GM12873 (cell line): ENCODE measurements at regions not wholly inside any gene's neighbourhood (a gene's known extent, or its start where the extent isn't known, plus 50 kb on each side); places are given as distances from the start of the nearest gene placed in this dataset.

Experiments used
- TF ChIP-seq, protein P1 (sequence below): IDR thresholded peaks from 2 replicates; pipeline ENCODE4 v1.5.1; 2012; ENCODE audit warnings: low read depth, mild to moderate bottlenecking, moderate library complexity, low read length, control low read depth; ENCODE audit not compliant: insufficient read depth; ENCODE audit errors: missing control alignments

GRCh38 chr6:130752267-130752666 lies 74.9 kb upstream of the SMLR1 start:
- TF ChIP-seq, protein P1, sequence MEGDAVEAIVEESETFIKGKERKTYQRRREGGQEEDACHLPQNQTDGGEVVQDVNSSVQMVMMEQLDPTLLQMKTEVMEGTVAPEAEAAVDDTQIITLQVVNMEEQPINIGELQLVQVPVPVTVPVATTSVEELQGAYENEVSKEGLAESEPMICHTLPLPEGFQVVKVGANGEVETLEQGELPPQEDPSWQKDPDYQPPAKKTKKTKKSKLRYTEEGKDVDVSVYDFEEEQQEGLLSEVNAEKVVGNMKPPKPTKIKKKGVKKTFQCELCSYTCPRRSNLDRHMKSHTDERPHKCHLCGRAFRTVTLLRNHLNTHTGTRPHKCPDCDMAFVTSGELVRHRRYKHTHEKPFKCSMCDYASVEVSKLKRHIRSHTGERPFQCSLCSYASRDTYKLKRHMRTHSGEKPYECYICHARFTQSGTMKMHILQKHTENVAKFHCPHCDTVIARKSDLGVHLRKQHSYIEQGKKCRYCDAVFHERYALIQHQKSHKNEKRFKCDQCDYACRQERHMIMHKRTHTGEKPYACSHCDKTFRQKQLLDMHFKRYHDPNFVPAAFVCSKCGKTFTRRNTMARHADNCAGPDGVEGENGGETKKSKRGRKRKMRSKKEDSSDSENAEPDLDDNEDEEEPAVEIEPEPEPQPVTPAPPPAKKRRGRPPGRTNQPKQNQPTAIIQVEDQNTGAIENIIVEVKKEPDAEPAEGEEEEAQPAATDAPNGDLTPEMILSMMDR: no peak

DNA sequence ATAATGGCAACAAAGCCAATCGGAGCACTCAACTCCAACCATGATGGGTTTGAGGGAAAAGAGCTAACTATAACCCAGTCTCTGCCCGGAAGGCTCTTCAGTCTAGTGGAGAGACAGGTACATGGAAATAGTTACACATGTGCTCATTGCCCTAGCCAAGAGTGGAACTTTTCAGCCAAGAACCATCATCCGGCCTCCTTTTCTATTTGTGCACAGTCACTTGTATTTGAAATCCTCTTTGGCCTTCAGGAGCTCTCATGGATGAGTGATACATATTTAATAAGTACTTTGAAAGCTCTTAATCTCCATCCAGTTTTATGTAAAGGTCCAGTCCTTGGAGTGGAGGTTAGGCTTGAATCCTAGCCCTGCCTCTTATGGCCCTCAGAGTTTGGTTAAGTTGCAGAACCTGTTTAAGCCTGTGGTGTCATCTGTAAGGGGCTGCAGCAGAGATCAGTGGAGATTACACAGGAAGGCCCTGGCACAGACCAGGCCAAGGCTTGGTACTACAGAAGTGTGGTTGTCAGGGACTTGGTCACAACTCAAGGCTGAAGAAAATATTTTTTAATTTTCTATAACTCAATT lies 72.3 kb upstream of the SMLR1 start:
- TF ChIP-seq, protein P1: no peak

- TF ChIP-seq, protein P1: no peak
Measured at GRCh38 chr6:130755368-130756034, 71.7 kb upstream of the SMLR1 start.

GRCh38 chr6:130756824-130757223 lies 70.4 kb upstream of the SMLR1 start:
- TF ChIP-seq, protein P1: no peak

- TF ChIP-seq, protein P1: no peak
Measured at GRCh38 chr6:130758813-130759212, 68.4 kb upstream of the SMLR1 start.

DNA sequence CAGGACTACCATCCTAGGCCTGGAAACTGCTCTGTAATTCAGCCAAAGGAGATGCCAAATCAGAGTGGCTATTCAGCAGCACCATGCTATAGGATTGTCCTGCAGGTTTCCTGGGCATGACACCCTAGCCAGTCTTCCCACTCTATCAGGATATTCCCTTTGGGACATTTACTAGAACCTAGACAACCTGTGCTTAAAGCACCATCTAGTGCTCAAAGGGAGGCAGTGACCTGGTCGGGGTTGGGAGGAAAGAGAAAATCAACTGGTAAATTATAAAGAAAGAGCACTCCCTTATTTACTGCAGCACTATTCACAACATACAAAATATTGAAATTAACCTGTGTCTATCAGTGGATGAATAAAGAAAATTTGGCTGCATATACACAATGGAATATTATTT lies 67.2 kb upstream of the SMLR1 start:
- TF ChIP-seq, protein P1: peak; percentile 55

- TF ChIP-seq, protein P1: no peak
Measured at GRCh38 chr6:130761286-130761685, 65.9 kb upstream of the SMLR1 start.
